ENCODE measurements at regions not wholly inside any gene's neighbourhood (a gene's known extent, or its start where the extent isn't known, plus 50 kb on each side); places are given as distances from the start of the nearest gene placed in this dataset.

DNA sequence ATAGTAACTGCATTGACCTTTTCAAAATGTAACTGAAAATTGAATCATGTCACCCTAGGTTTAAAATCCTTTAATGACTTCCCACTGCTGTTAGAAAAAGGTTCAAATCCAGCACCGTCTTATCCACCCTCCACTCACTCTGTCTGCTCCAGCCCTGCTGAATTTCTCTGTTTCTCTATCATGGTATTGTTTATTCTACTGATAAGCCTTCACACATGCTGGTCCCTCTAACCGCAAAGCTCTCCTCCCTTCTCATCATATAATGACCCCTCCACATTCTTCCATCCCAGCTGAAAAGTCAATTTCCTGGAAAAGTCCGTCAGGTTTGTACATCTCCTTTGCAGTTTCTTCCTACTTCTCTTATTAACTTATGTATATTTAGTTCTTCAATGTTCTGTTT lies 389.2 kb upstream of the F9 start:
- TF ChIP-seq POLR2AphosphoS5 (IDR thresholded peaks at IDR 0.05), result no peak
- TF ChIP-seq POLR2A (IDR thresholded peaks at IDR 0.05), result no peak
- TF ChIP-seq, protein P1, sequence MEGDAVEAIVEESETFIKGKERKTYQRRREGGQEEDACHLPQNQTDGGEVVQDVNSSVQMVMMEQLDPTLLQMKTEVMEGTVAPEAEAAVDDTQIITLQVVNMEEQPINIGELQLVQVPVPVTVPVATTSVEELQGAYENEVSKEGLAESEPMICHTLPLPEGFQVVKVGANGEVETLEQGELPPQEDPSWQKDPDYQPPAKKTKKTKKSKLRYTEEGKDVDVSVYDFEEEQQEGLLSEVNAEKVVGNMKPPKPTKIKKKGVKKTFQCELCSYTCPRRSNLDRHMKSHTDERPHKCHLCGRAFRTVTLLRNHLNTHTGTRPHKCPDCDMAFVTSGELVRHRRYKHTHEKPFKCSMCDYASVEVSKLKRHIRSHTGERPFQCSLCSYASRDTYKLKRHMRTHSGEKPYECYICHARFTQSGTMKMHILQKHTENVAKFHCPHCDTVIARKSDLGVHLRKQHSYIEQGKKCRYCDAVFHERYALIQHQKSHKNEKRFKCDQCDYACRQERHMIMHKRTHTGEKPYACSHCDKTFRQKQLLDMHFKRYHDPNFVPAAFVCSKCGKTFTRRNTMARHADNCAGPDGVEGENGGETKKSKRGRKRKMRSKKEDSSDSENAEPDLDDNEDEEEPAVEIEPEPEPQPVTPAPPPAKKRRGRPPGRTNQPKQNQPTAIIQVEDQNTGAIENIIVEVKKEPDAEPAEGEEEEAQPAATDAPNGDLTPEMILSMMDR (IDR thresholded peaks at IDR 0.05), result no peak

All from breast epithelium (tissue), 3 donors.